Stomach (tissue), 8 donors: ENCODE measurements at regions not wholly inside any gene's neighbourhood (a gene's known extent, or its start where the extent isn't known, plus 50 kb on each side); places are given as distances from the start of the nearest gene placed in this dataset.

Experiments used
- DNase-seq, 2 donors: peaks; one replicate each; pipeline versions ENCODE4 v3.0.0 to v3.0.0-alpha.2; 2013 to 2019
- H3K27ac ChIP-seq, 5 donors: fragments of 200-600 bp in 4 of 5; sonication (generic) in 4 of 5; one replicate each; pipeline ENCODE4 v1.5.1; 2013 to 2019; ENCODE audit warnings: mild to moderate bottlenecking in 1 of 5, moderate library complexity in 1 of 5
- H3K27me3 ChIP-seq, 3 donors: fragments of 200-600 bp; sonication (generic); one replicate each; pipeline ENCODE4 v1.5.1; 2017 to 2019; ENCODE audit warnings: mixed run types in 1 of 3
- H3K36me3 ChIP-seq, 4 donors: fragments of 200-600 bp; sonication (generic); 1 replicate in 3 of 4; 2 replicates in 1 of 4; pipeline ENCODE4 v1.5.1; 2016 to 2019
- H3K4me1 ChIP-seq, 4 donors: fragments of 200-600 bp; sonication (generic); one replicate each; pipeline ENCODE4 v1.5.1; 2016 to 2019
- H3K4me3 ChIP-seq, 4 donors: fragments of 200-600 bp; sonication (generic) in 3 of 4; one replicate each; pipeline ENCODE4 v1.5.1; 2016 to 2019; ENCODE audit warnings: mild to moderate bottlenecking in 1 of 4
- H3K9me3 ChIP-seq, 4 donors: fragments of 200-600 bp; sonication (generic); one replicate each; pipeline ENCODE4 v1.5.1; 2016 to 2019
- CTCF ChIP-seq, 7 experiments: fragments of 450-650 bp in 4 of 7; fragments of 200-600 bp in 3 of 7; sonication (generic) in 3 of 7; IDR thresholded peaks; one replicate each; pipeline ENCODE4 v1.5.1; 2016 to 2019; ENCODE audit warnings: antibody characterized with exemption in 7 of 7, control low read depth in 2 of 7, mild to moderate bottlenecking in 1 of 7
- EP300 ChIP-seq: sonication (generic); formaldehyde crosslinking; IDR thresholded peaks from one replicate; pipeline ENCODE4 v1.6.1; 2017; ENCODE audit warnings: antibody characterized with exemption
- POLR2A ChIP-seq, 4 donors: fragments of 450-650 bp; IDR thresholded peaks; one replicate each; pipeline ENCODE4 v1.6.1; 2016; ENCODE audit warnings: antibody characterized with exemption in 4 of 4, control low read depth in 2 of 4, mild to moderate bottlenecking in 1 of 4, moderate library complexity in 1 of 4
- POLR2AphosphoS5 ChIP-seq, 3 donors: sonication (generic); formaldehyde crosslinking; IDR thresholded peaks; one replicate each; pipeline ENCODE4 v1.6.1; 2016; ENCODE audit warnings: antibody characterized with exemption in 3 of 3
- WGBS, 5 donors: extraction: QIAGEN DNeasy Blood & Tissue Kit in 3 of 5; methylation state at CpG; one replicate each; pipeline versions ENCODE4 v1.1.5 to v1.1.7; 2013 to 2018; 5-methylcytosine and 5-hydroxymethylcytosine counted together
- intact Hi-C: fragments of 100-400 bp; cut with DNase I; formaldehyde crosslinking; loops from one replicate; pipeline ENCODE4 v1.15.1; 2023; ENCODE audit warnings: low total_unique reads
- donor health status: healthy with polysubstance abuse.
- donor health status: Bipolar disorder and iron deficiency.
- donor health status: healthy.

GRCh38 chr6:21679761-21680265, 86.3 kb downstream of the SOX4 start:
- Histone ChIP-seq H3K9me3 (no peaks in the 10 kb centered on the region), H3K27ac (peak overlapping the region in 1 of 5 donors; percentile 54)

GRCh38 chr6:21680611-21681010, 87.1 kb downstream of the SOX4 start:
- 90 to 96% (median 95%) methylated on average over 4 of the region's 4 CpGs for WGBS, 5 donors
- intact Hi-C loops: no loop called here
- no peak overlapping the region for H3K27ac ChIP-seq

More at GRCh38 chr6:21679761-21680265, 86.3 kb downstream of the SOX4 start:
- Histone ChIP-seq H3K36me3 (no peaks in the 10 kb centered on the region), H3K27me3 (no peaks in the 10 kb centered on the region), H3K4me3 (no peak overlapping the region), H3K4me1 (no peaks in the 10 kb centered on the region)
- TF ChIP-seq CTCF (IDR thresholded peaks at IDR 0.05) (no peak), POLR2A (IDR thresholded peaks at IDR 0.05) (no peak), POLR2AphosphoS5 (IDR thresholded peaks at IDR 0.05) (no peak), EP300 (no peak)
- 61 to 81% (median 79%) methylated on average over 2 of the region's 2 CpGs for WGBS, 5 donors
- intact Hi-C loops: no loop called here
- peak in 1 of 2 donors; percentile 35 for DNase-seq

GRCh38 chr6:21690489-21690888, 96.9 kb downstream of the SOX4 start:
- H3K9me3 ChIP-seq: peaks cover 0 to 11% (median 8%) of the 10 kb centered on the region in 4 donors
- intact Hi-C loops: no loop called here
- no peak overlapping the region for H3K27ac ChIP-seq
- DNase-seq: no peak
- H3K4me1 ChIP-seq: no peaks in the 10 kb centered on the region
- TF ChIP-seq POLR2AphosphoS5 (IDR thresholded peaks at IDR 0.05) (no peak), EP300 (no peak), CTCF (IDR thresholded peaks at IDR 0.05) (no peak), POLR2A (IDR thresholded peaks at IDR 0.05) (no peak)
- H3K27me3 ChIP-seq: no peaks in the 10 kb centered on the region
- H3K36me3 ChIP-seq: no peaks in the 10 kb centered on the region
- no peak overlapping the region for H3K4me3 ChIP-seq

More at GRCh38 chr6:21680611-21681010, 87.1 kb downstream of the SOX4 start:
- no peaks in the 10 kb centered on the region for H3K36me3 ChIP-seq
- no peaks in the 10 kb centered on the region for H3K27me3 ChIP-seq
- H3K4me3 ChIP-seq: no peak overlapping the region
- TF ChIP-seq EP300 (no peak), CTCF (IDR thresholded peaks at IDR 0.05) (no peak), POLR2AphosphoS5 (IDR thresholded peaks at IDR 0.05) (no peak)
- H3K9me3 ChIP-seq: no peaks in the 10 kb centered on the region
- no peaks in the 10 kb centered on the region for H3K4me1 ChIP-seq
- DNase-seq: no peak

- Histone ChIP-seq H3K4me1 (no peaks in the 10 kb centered on the region), H3K27me3 (no peaks in the 10 kb centered on the region), H3K27ac (no peak overlapping the region), H3K9me3 (peaks cover 0 to 11% (median 8%) of the 10 kb centered on the region in 4 donors), H3K4me3 (no peak overlapping the region), H3K36me3 (no peaks in the 10 kb centered on the region)
- intact Hi-C loops: no loop called here
- DNase-seq: no peak
- TF ChIP-seq POLR2AphosphoS5 (IDR thresholded peaks at IDR 0.05) (no peak), CTCF (IDR thresholded peaks at IDR 0.05) (no peak), EP300 (no peak), POLR2A (IDR thresholded peaks at IDR 0.05) (no peak)
- 80 to 87% (median 83%) methylated on average over 5 of the region's 5 CpGs for WGBS, 5 donors
These were observed 98.3 kb downstream of the SOX4 start for GRCh38 chr6:21691685-21692346.
